SK-N-SH (cell line): ENCODE measurements at regions not wholly inside any gene's neighbourhood (a gene's known extent, or its start where the extent isn't known, plus 50 kb on each side); places are given as distances from the start of the nearest gene placed in this dataset.

Source experiments
- EZH2phosphoT487 ChIP-seq: fragments of 200-600 bp; sonication (generic); IDR thresholded peaks from 2 replicates; pipeline ENCODE4 v1.6.1; 2017; ENCODE audit warnings: low read depth, mixed run types, mild to moderate bottlenecking, antibody characterized with exemption, moderate library complexity, borderline replicate concordance
- FOXM1 ChIP-seq: IDR thresholded peaks from 2 replicates; pipeline ENCODE4 v1.4.0; 2012; ENCODE audit warnings: low read depth, mild to moderate bottlenecking
- MXI1 ChIP-seq: IDR thresholded peaks from 2 replicates; pipeline ENCODE4 v1.6.1; 2012; ENCODE audit warnings: mild to moderate bottlenecking, low read depth, low read length, improper control_type of control experiment
- POLR2AphosphoS5 ChIP-seq: IDR thresholded peaks from 2 replicates; pipeline ENCODE4 v1.6.1; 2012; ENCODE audit warnings: low read depth, low read length
- TF ChIP-seq, protein P1 (sequence below): fragments of 200-600 bp; sonication (generic); IDR thresholded peaks from 2 replicates; pipeline ENCODE4 v1.6.1; 2017; ENCODE audit warnings: antibody characterized with exemption, mild to moderate bottlenecking, moderate library complexity

DNA sequence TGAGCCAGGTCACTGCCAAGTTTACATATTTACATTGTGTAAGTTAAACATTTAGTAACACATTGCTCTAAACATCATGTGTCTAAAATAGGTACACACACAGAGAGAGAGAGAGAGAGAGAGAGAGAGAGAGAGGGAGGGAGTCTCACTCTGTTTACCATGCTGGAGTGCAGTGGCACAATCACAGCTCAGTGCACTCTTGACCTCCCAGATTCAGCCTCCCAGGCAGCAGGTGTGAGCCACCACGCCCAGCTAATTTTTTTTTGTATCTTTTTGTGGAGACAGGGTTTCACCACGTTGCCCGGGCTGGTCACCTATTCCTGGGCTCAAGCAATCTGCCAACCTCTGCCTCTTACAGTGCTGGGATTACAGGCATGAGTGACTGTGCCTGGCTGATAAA is 1045.3 kb downstream of the TLE1 start:
- TF ChIP-seq MXI1 (no peak), FOXM1 (no peak), EZH2phosphoT487 (no peak), POLR2AphosphoS5 (no peak)
- TF ChIP-seq, protein P1, sequence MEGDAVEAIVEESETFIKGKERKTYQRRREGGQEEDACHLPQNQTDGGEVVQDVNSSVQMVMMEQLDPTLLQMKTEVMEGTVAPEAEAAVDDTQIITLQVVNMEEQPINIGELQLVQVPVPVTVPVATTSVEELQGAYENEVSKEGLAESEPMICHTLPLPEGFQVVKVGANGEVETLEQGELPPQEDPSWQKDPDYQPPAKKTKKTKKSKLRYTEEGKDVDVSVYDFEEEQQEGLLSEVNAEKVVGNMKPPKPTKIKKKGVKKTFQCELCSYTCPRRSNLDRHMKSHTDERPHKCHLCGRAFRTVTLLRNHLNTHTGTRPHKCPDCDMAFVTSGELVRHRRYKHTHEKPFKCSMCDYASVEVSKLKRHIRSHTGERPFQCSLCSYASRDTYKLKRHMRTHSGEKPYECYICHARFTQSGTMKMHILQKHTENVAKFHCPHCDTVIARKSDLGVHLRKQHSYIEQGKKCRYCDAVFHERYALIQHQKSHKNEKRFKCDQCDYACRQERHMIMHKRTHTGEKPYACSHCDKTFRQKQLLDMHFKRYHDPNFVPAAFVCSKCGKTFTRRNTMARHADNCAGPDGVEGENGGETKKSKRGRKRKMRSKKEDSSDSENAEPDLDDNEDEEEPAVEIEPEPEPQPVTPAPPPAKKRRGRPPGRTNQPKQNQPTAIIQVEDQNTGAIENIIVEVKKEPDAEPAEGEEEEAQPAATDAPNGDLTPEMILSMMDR = no peak
